ENCODE measurements at regions not wholly inside any gene's neighbourhood (a gene's known extent, or its start where the extent isn't known, plus 50 kb on each side); places are given as distances from the start of the nearest gene placed in this dataset.

DNA sequence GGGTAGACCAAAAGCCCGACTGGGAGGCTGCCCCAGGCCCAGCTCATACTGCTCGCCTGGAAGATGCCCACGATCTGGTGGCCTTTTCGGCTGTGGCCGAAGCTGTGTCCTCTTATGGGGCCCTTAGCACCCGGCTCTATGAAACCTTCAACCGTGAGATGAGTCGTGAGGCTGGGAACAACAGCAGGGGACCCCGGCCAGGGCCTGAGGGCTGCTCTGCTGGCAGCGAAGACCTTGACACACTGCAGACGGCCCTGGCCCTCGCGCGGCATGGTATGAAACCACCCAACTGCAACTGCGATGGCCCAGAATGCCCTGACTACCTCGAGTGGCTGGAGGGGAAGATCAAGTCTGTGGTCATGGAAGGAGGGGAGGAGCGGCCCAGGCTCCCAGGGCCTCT, 61.7 kb downstream of the TET3 start:
- DNase-seq, result no peak
- Histone ChIP-seq H3K27me3 (no peaks in the 10 kb centered on the region), H3K36me3 (peaks cover 0 to 36% (median 15%) of the 10 kb centered on the region in 3 donors), H3K4me3 (no peak overlapping the region), H3K27ac (no peak overlapping the region), H3K4me1 (peaks cover 0 to 40% (median 12%) of the 10 kb centered on the region in 3 donors), H3K9me3 (no peaks in the 10 kb centered on the region)
- WGBS, 2 donors, result 94 to 100% methylated on average over 3 to 4 of the region's 17 CpGs
- intact Hi-C loops (cut with DNase I), result no loop called here
- TF ChIP-seq POLR2A (IDR thresholded peaks at IDR 0.05), result no peak
- TF ChIP-seq, protein P1, sequence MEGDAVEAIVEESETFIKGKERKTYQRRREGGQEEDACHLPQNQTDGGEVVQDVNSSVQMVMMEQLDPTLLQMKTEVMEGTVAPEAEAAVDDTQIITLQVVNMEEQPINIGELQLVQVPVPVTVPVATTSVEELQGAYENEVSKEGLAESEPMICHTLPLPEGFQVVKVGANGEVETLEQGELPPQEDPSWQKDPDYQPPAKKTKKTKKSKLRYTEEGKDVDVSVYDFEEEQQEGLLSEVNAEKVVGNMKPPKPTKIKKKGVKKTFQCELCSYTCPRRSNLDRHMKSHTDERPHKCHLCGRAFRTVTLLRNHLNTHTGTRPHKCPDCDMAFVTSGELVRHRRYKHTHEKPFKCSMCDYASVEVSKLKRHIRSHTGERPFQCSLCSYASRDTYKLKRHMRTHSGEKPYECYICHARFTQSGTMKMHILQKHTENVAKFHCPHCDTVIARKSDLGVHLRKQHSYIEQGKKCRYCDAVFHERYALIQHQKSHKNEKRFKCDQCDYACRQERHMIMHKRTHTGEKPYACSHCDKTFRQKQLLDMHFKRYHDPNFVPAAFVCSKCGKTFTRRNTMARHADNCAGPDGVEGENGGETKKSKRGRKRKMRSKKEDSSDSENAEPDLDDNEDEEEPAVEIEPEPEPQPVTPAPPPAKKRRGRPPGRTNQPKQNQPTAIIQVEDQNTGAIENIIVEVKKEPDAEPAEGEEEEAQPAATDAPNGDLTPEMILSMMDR (IDR thresholded peaks at IDR 0.05), result no peak

DNA sequence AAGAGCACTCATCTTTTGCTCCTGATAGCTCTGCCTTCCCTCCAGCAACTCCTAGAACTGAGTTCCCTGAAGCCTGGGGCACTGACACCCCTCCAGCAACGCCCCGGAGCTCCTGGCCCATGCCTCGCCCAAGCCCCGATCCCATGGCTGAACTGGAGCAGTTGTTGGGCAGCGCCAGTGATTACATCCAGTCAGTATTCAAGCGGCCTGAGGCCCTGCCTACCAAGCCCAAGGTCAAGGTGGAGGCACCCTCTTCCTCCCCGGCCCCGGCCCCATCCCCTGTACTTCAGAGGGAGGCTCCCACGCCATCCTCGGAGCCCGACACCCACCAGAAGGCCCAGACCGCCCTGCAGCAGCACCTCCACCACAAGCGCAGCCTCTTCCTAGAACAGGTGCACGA, 62.4 kb downstream of the TET3 start:
- H3K36me3 ChIP-seq, result peaks cover 0 to 36% (median 15%) of the 10 kb centered on the region in 3 donors
- H3K4me1 ChIP-seq, result peaks cover 0 to 47% (median 12%) of the 10 kb centered on the region in 3 donors
- H3K27ac ChIP-seq, result peak overlapping the region in 1 of 4 donors; percentile 73
- WGBS, 2 donors, result 97% methylated on average over 6 of the region's 14 CpGs; no CpG with 5 or more reads in 1 of the 2 donors
- intact Hi-C loops (cut with DNase I), result no loop called here
- no peak for DNase-seq
- no peaks in the 10 kb centered on the region for H3K27me3 ChIP-seq
- H3K4me3 ChIP-seq, result no peak overlapping the region
- TF ChIP-seq POLR2A (IDR thresholded peaks at IDR 0.05), result no peak
- TF ChIP-seq, protein P1 (IDR thresholded peaks at IDR 0.05), result no peak
- H3K9me3 ChIP-seq, result no peaks in the 10 kb centered on the region

DNA sequence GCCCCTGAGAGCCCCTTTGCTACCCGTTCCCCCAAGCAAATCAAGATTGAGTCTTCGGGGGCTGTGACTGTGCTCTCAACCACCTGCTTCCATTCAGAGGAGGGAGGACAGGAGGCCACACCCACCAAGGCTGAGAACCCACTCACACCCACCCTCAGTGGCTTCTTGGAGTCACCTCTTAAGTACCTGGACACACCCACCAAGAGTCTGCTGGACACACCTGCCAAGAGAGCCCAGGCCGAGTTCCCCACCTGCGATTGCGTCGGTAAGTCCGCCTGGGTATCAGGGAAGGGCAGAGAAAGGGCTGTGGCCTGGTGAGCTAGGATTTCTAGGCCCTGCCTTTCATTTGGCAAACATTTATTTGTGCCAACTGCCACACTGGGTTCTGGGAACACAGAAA, 63.4 kb downstream of the TET3 start:
- intact Hi-C loops (cut with DNase I), result no loop called here
- TF ChIP-seq, protein P1 (IDR thresholded peaks at IDR 0.05), result no peak
- TF ChIP-seq POLR2A (IDR thresholded peaks at IDR 0.05), result no peak
- WGBS, 2 donors, result 70 to 100% methylated on average over 3 to 7 of the region's 7 CpGs
- peaks cover 0 to 36% (median 15%) of the 10 kb centered on the region in 3 donors for H3K36me3 ChIP-seq
- H3K4me1 ChIP-seq, result peaks cover 0 to 57% (median 12%) of the 10 kb centered on the region in 3 donors
- no peaks in the 10 kb centered on the region for H3K27me3 ChIP-seq
- DNase-seq, result no peak
- H3K27ac ChIP-seq, result peak overlapping the region in 3 of 4 donors; percentile 59 to 76 (median 73)
- H3K4me3 ChIP-seq, result no peak overlapping the region
- no peaks in the 10 kb centered on the region for H3K9me3 ChIP-seq

DNA sequence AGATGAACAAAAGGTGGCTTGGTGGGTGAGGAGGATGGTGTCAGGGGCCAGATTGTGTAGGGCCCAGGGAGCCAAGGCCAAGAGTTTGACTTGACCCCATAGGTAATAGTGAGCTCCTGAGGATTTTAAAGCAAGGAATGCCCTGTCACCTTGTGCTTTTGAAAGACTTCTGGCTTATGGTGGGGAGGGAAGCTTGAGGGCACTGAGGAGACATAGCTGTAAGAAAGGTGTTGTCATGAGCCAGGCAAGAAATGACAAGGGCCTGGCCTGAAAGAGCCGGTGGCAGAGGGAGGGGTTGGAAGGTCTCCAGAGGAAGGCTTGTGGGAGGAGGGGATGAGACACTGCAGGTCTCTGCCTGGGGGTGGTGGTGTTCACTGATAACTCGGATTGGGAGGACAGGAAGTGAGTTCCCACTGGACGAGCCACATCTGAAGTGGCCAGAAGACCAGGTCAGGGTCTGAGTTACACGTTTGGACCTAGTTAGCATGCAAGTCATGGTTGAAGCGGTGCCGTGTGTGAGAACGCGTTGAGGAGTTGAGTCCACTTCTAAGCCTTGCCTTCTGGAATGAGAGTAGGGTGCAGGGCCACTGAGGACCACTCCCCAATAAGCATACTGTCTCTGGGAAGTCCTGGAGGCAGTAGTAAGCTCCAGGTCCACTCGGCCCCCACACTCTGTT, 64.3 kb downstream of the TET3 start:
- no peaks in the 10 kb centered on the region for H3K9me3 ChIP-seq
- TF ChIP-seq, protein P1 (IDR thresholded peaks at IDR 0.05), result no peak
- TF ChIP-seq POLR2A (IDR thresholded peaks at IDR 0.05), result no peak

DNA sequence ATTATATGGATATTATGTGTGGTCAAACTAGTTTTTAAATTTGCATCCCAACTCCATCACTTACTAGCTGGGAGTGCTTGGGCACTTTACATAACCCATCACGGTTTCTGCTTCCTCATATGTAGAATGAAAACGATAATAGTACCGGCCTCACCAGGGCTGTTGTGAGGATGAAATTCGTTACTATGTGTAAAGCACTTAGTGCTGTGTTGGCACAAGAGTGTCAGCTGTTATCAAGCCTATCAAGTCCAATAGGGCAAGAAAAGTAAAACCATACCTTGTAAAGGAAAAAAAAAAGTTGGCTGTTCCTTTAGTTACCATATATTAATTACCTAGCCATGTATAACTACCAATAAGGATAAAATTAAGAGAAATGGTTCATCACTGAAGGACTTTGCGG, 65.4 kb downstream of the TET3 start:
- Histone ChIP-seq H3K4me3 (no peak overlapping the region), H3K36me3 (peaks cover 0 to 36% (median 15%) of the 10 kb centered on the region in 3 donors), H3K27me3 (no peaks in the 10 kb centered on the region), H3K27ac (peak overlapping the region in 1 of 4 donors; percentile 73), H3K9me3 (no peaks in the 10 kb centered on the region), H3K4me1 (peaks cover 0 to 73% (median 12%) of the 10 kb centered on the region in 3 donors)
- WGBS, 2 donors, result 74 to 87% methylated on average over 5 of the region's 5 CpGs
- no peak for DNase-seq
- intact Hi-C loops (cut with DNase I), result no loop called here
- no peak for TF ChIP-seq POLR2A (IDR thresholded peaks at IDR 0.05)
- TF ChIP-seq, protein P1 (IDR thresholded peaks at IDR 0.05), result no peak

More for the DNA sequence above, 64.3 kb downstream of the TET3 start:
- Histone ChIP-seq H3K4me1 (peaks cover 0 to 65% (median 12%) of the 10 kb centered on the region in 3 donors), H3K27me3 (no peaks in the 10 kb centered on the region), H3K36me3 (peaks cover 0 to 36% (median 15%) of the 10 kb centered on the region in 3 donors), H3K4me3 (no peak overlapping the region), H3K27ac (peak overlapping the region in 3 of 4 donors; percentile 59 to 76 (median 73))
- intact Hi-C loops (cut with DNase I), result no loop called here
- 75 to 77% methylated on average over 9 of the region's 9 CpGs for WGBS, 2 donors
- DNase-seq, result no peak

All from esophagus squamous epithelium (tissue), 5 donors.